GM18909 (cell line): ENCODE measurements at regions not wholly inside any gene's neighbourhood (a gene's known extent, or its start where the extent isn't known, plus 50 kb on each side); places are given as distances from the start of the nearest gene placed in this dataset.

Source experiments
- ATAC-seq: cut with Tn5 transposase; IDR thresholded peaks from one replicate; pipeline ENCODE4 v1.9.1; 2021; ENCODE audit warnings: mild to moderate bottlenecking; ENCODE audit not compliant: unreplicated experiment, poor library complexity

DNA sequence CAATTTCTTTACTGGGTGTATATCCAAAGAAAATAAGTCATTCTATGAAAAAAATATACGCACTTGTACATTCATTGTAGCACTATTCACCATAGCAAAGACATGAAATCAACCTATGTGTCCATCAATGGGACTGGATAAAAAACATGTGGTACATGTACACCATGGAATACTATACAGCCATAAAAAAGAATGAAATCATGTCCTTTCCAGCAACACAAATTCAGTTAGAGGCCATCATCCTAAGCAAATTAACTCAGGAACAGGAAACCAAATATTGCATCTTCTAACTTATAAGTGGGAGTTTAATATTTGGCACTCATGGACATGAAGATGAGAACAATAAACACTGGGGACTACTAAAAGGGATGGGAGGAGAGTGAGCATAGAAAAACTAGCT is 325.7 kb downstream of the TGFB2 start:
- ATAC-seq = no peak

DNA sequence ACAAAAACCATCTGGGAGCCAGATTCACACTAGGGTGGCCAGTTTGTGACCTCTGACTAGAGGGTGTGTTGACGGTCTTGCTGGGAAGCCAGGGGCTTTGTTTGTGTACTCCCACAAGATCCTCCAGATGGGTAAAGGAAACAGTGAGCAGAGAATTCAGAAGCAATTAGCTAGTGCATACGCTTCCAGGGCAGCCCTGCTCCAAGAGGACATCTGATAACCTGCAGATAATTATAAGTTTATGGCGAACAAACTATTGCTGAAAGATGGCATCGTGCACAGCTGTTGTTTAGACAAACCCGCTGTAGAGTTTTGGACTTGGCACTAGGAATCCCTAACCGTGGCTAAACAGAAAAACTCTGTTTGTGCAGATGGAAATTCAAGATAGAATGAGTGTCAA is 326.4 kb downstream of the TGFB2 start:
- no peak for ATAC-seq

DNA sequence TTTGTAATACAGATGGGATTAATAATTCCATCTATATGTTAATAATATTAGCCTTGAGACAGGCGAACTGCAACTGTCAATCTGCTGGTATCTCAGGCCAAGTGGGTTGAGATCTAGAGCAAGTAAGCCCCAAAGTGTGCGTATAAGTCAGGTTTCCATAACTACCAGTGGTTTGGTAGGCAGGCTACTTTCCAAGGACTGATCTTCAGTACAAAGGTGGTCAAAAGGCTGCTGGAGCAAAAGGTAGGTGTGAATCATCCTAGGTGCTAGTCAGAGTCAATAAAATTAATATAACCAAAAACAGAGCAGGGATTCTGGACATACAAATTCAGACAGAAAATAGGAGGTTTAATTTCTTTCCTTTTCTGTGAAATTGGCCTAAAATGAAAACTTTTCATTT is 328.0 kb downstream of the TGFB2 start:
- no peak for ATAC-seq

DNA sequence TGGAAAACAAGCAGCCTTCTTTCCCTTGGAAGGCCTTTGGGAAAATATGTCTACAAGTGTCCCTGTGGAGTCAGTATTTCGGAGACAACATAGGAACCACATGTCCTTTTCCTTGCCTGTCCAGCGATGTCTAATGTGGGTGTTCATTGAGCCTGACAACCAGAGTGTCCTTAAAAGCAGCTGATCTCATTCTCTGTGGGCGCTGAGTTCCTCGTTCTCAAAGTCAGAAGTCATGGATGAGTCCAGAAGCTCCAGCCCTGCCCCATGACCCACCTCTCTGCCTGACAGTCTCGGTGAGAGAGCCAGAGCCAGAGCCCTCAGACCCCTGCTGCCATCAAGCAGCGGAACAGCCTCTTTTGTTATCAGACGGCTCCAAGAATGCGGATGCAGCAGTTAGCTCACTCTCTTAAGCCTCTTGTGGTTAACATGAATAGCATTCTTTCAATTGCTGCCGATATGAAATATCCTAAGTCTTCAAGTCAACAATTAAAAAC is 329.2 kb downstream of the TGFB2 start:
- ATAC-seq = no peak

DNA sequence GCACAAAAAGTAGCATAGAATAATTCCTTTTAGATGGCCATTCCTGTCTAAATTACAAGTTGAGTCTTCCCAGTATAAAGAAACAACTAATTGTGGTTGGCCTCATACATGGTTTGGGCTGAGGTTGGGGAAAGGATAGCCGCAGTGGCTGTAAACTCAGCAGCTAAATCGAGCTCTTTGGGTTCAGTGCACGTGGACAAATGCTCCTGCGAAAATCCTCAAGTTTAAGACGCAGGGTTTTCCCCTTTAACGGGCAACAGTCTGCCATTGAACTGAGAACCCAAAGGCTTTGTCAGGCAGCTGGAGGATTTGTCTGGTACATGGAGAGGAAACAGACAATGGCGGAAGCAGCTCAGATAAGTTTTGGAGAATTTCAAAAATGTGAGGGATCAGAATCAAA is 331.9 kb downstream of the TGFB2 start:
- ATAC-seq = no peak

DNA sequence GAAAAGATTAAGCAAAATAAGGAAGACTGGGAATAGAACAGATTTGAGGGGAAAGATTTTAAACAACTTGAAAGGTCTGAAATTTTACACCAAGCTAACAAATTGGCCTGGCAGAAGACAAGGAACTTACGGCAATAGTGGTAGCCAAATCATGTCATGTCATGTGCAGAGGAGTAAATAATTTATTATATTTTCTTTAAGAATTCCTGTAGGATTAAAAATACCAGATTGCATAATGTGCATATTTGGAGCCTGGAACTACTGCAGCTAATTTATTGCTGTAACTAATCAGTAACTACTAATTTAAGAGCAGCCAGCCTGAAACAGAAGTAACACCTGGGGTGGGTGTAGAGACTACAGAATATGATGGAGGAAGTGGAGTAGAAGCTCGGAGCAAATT is 334.3 kb downstream of the TGFB2 start:
- ATAC-seq = no peak

DNA sequence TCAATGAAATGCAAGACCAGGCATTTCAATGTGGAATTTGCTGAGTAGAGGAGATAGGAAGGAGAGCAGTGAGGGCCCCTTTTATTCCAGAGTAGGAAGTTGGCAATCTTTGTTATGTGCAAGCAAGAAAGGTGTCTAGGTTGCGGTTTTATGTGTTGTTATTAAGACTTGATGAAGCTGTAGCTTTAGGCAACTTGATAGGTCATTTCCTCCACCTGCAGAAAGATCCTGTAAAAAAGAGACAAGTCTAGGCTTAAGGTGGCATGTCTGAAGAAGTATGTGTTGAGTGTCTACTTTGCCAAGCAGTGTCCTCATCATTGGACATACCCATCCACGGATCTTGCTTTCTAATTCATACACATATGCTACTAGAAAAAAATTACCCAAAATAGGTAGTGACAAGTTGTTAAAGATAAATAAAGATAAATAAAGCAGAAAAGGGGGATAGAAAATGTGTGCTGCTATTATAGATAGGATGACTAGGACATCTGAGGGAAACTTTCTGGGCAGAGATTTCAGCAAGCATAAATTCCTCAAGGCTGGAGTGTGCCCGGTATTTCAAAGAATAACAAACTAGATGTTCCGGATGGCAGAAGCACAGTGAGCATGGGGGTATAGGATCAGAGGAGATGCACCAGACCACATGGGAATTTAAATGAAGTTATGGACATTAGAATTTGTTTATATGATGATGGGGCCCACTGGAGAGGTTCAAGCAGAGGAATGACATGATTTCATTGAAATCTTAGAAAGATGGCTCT is 335.0 kb downstream of the TGFB2 start:
- no peak for ATAC-seq

DNA sequence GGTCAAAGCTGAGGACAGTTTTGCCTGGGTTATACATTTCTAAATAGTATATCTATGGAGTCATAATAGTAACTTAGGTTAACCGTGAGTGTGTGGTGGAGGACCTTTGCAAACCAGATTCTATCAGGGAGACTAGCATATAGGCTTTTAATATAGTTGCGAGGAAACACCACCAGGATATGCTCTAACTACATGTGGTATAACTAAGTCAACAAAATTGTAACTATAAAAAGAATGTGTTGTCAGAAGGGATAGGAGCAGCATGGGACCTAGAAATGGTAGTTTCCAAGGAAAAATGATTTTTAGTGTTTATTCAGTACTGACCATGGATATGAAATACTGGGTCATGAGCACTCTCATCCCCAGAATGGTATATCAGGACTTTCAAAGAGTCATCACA is 338.1 kb downstream of the TGFB2 start:
- no peak for ATAC-seq

DNA sequence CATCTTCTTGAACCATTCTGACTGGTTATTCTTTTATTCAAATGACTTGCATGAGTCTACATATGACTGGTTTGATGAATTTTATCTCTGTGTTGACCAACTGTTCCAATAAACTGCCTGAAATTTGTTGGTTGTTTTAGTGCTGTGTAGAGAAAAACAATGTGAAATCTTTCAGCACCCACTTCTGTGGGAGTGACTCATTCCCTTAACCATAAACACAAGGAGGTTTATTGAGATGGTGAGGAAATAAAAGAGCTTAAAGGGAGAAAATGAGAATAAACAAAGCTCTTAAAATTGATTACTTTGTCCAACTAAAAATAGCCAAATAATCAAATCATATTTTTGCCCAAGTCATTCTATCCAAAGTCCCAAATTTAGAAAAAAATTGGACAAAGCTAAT is 341.1 kb downstream of the TGFB2 start:
- ATAC-seq = no peak

DNA sequence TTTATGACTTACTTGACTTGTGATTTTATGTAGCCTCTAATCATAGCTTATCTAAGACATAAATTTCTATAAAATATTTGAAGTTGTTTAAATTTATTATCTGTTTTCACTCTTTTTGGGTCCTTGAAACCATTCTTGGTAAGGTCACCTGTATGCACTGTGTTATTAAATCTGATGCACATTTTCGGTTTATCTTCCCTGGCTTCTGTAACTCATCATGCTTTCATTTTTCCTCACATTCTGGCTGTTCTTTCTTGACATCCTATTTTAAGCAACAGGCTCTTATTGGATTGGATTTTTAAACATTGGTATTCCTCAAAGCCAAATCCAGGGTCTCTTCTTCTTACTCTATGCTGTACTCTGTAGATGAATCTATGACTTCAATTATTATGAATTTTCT is 341.6 kb downstream of the TGFB2 start:
- ATAC-seq = no peak

DNA sequence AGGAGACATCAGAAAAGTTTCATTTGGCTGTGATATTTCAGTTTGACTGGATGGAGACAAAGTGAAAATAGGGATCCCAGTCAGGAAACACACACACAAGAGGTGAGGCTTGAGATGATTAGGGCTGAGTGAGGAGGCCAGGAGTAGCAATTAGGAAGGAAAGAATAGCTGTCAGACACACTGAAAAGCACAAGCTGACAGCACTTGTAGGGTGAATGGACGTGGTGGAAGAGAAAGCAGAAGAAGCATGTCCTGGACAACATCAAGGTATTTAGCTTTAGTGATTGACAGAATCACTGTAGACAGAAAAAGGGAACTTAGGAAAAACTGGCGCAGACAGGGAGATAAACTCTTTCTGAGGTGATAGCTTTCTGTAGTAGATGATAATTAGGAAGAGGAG is 347.7 kb downstream of the TGFB2 start:
- no peak for ATAC-seq

DNA sequence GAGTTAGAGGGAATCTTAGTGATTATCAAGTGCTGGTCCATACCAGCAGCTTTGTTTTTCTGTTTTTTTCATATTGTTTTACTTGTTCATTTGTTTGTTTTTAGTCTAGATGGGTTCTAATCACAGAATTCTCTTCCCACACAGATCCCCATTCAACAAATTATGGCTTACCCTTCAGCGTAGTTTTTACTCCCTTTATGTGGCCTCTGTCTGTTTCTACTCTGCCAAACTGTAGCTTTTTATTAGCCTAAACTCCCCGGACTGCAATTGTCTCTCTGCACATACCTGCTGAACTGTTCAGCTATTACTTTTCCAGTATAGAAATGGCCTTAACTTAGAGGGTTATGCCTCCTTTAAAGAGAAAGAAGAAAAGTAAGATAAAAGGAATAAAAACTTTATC is 348.5 kb downstream of the TGFB2 start:
- ATAC-seq = no peak

DNA sequence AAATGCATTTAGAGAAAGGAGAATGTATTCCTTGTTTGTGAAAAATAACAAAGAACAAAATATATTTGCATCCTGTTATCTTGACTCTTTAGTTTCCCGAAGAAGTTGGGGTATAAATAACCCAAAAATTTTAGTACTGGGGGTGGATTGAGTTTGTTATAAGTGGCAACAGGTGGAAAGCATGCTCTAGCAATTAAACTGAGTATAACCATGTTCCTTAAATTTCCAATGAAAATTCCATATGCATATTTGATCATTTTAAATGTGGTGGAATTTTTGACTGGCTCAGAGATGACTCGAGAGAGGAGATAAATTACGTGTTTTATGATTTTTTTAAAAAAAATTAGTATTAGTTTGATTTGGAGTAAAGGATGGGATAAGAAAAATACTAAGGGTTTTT is 348.9 kb downstream of the TGFB2 start:
- no peak for ATAC-seq

DNA sequence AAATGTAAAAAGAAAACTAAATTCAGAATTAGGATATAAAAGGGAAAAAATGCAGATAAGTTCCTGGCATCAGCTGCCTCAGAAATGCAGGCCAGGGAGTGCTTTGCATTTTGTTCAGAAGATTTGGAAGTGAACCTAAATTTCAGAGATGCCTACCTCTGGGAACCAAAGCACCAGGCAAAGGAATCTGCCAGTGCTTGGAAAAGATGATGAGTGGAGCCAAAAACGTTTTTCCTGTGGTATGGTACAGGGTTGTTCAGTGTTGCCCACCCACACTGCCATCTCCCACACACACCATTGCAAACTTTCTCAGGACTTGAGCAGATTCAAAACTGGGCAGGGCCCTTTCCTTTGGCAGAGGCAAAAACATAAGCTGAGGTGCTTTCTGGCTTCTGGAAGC is 349.5 kb downstream of the TGFB2 start:
- no peak for ATAC-seq

DNA sequence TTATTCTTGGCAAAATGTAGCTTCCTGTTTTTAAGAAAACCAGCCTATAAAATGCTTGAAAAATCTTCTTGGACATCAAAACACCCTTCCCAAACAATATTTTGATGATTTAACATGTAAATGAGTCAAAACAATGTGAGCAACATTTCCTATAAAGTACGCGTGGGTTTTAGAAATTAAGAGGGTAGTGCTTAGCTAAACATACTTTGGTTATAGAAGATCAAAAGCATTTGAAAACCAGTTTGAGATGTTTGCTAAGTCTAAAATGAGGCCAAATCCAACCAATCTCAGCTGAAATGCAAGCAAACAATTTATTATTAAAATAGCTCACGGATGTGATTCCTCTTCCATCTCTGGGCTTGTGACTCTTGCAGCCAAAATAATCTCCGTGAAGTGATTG is 350.4 kb downstream of the TGFB2 start:
- ATAC-seq = no peak

DNA sequence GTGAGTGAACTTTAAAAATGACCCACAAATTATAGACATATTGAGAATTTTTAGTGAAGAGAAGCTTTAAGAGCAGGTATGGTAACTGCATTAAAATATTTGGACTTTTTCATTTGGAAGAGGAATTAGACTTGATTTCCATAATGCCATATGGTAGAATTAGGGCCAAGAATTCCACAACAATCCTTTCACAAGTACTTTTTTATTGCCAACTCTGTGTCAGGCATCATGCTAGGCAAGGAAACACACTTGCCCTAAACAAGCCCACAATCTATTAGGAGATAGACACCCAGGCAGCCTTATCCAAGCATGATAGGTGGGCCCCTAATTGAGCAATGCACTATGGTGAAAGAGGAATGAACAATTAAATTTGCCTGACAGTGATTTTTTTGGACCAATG is 353.0 kb downstream of the TGFB2 start:
- ATAC-seq = no peak

DNA sequence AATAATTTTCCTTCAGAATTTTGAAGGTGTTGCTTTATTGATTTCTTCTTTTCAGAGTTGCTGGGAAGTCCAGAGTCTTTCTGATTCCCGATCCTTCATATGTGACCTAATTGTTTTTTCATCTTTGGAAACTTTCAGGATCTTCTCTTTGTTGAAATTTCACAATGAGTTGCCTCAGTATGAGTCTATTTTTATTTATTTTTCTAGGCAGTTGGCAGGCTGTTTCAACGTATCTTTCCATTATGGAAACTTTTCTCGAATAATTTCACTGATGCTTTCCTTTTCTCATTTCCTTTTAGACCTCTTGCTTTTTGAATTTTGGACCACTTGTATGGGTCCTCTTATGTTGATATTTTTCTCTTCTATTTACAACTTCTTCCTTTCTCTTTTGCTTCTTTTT is 354.3 kb downstream of the TGFB2 start:
- no peak for ATAC-seq

DNA sequence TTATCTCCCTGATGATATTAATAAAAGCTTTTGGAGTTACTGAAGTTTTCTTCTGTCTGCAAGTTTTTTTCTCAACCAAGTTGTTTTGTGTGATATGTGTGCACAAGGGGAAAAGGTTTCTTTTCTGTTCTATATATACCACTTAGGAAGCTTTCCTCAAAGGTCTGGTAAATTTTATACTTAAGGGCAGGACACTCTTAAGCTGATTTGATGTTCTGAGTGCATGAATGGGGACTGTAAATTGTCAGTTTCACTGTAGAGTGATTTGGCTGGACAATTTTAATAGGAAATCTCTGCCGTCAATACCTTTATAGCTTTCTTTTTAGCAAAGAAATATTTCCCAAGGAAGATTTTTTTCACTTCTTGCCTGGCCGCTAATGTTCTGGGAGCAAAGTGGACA is 354.7 kb downstream of the TGFB2 start:
- no peak for ATAC-seq

DNA sequence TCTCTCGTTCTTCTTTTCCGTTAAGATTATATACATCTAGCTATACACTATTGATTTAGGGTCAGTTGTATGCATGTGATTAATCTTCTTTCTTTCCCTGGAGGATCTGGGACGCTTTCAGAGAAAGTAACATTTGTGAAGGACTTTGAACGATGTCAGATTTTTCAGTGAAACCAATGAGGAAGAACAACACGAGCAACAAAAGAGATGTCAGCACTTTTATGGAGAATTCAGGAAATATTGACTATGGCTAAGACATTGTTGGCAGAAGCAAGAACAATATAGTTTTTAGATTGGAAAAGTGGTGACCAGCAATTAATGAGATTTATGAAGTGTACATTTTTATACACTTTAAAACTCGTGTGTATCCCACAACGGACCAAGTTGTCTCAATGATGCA is 355.5 kb downstream of the TGFB2 start:
- ATAC-seq = no peak

DNA sequence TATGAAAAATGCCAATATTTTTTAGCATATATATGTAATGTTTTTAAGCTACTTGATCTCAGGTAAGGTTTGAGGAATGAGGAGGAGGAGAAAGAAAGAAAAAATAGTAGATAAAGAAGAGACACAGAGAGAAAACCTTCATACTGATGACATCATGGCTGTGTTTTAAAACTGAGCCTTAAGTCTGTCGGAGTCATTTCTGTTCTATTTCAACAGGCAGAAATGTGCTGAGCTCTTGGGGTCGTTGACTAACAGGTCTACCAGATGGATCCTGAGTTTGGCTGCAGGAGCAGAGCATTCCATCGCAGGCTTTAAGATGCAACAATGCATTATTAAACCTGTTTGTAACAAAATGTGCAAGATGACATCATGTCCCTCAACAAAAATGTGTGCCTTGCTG is 356.0 kb downstream of the TGFB2 start:
- no peak for ATAC-seq

DNA sequence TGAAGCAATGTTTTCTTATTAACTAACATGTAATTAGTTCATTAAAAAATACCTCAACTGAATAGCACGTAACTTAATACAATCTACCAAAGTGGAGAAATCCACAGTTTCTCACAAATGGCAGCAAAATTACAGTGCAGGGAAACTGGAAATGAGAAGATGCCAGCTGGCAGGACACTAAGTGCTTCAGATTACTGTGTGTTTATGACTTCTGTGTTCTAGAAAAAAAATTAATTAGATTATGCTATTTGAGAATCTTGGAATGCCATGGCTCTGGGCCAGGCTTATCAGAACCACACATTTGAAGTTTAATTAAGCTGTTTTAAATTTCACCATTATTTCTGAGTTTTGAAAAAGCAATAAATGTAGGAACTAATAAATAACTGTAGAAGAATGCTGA is 357.6 kb downstream of the TGFB2 start:
- no peak for ATAC-seq

DNA sequence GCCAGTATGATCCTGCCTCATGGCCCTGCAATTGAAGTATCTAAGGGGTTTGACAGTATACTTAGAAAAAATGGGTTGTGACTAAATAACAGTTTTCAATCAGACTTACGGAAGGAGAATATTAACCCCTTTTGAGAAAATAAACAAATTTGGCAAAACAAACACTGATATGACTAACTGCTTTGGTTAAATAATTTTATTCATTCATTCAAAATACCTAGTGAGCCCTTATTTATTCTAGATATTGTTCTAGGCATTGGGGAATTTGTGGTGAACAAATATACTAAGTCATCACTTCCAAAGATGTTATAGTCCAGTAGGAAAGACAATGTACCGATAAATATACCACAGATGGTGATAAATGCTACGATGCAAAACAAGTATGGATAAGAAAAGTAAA is 358.7 kb downstream of the TGFB2 start:
- no peak for ATAC-seq

DNA sequence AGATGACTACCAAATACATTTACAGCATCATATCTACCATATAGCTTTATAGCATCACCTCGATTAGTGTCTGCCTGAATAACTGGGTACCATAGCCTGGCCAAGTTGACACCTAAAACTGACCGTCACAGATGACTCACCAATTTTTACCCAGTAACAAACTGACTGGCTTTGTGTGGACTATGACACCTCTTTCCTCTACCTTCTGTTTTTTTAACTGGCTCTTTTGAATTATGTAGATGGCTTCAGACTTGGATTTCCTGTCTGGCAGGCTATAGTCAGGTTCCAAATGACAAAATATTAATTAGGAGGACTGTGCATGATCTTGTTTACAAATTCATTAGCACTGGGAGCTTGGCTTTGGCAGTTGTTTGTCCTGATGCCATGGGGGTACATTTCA is 360.3 kb downstream of the TGFB2 start:
- ATAC-seq = no peak
